Activated CD8-positive, alpha-beta T cell treated with anti-CD3 and anti-CD28 coated beads for 36 hours (primary cell): ENCODE measurements at regions not wholly inside any gene's neighbourhood (a gene's known extent, or its start where the extent isn't known, plus 50 kb on each side); places are given as distances from the start of the nearest gene placed in this dataset.

ENCODE experiments used
- ATAC-seq: fragments of 200-7000 bp; cut with Tn5 transposase; one replicate; pipeline ENCODE4 v1.10.0; 2021; ENCODE audit warnings: mild to moderate bottlenecking, moderate library complexity
- CTCF ChIA-PET: fragments of 350-600 bp; sonication (Branson Sonifier 250); formaldehyde crosslinking; loops from one replicate; lab custom pipeline; 2021; ENCODE audit warnings: antibody characterized with exemption; lab: Charles Lee
- POLR2A ChIA-PET: fragments of 350-600 bp; sonication (Branson Sonifier 250); formaldehyde crosslinking; loops from one replicate; lab custom pipeline; 2021; ENCODE audit warnings: antibody characterized with exemption; lab: Charles Lee
- DNase-seq: peaks from one replicate; pipeline ENCODE4 v3.0.0-alpha.2; 2020
- H3K27ac Mint-ChIP-seq: one replicate; pipeline ENCODE4 v1.8.0; 2021; ENCODE audit warnings: mild to moderate bottlenecking, mixed read lengths
- H3K27me3 Mint-ChIP-seq: one replicate; pipeline ENCODE4 v1.8.0; 2021; ENCODE audit warnings: mixed read lengths
- H3K36me3 Mint-ChIP-seq: one replicate; pipeline ENCODE4 v1.8.0; 2021; ENCODE audit warnings: low read depth, mixed read lengths
- H3K4me1 Mint-ChIP-seq: one replicate; pipeline ENCODE4 v1.8.0; 2021; ENCODE audit warnings: low read depth, mixed read lengths
- H3K4me3 Mint-ChIP-seq: one replicate; pipeline ENCODE4 v1.8.0; 2021; ENCODE audit warnings: mild to moderate bottlenecking, moderate library complexity, mixed read lengths
- H3K9me3 Mint-ChIP-seq: one replicate; pipeline ENCODE4 v1.8.0; 2021; ENCODE audit warnings: mixed read lengths
- CTCF ChIP-seq: fragments of 200-600 bp; IDR thresholded peaks from one replicate; pipeline ENCODE4 v1.8.0; 2022; ENCODE audit warnings: antibody characterized with exemption, mild to moderate bottlenecking
- intact Hi-C: fragments of 100-400 bp; cut with micrococcal nuclease; formaldehyde crosslinking; loops from one replicate; pipeline ENCODE4 v1.10.0; 2022

- Mint-ChIP-seq H3K4me3 (no peak overlapping the region), H3K36me3 (no peaks in the 10 kb centered on the region), H3K27me3 (no peaks in the 10 kb centered on the region), H3K9me3 (peaks cover 3% of the 10 kb centered on the region), H3K4me1 (no peaks in the 10 kb centered on the region), H3K27ac (no peak overlapping the region)
- ATAC-seq (no peak), DNase-seq (no peak)
- no peak for TF ChIP-seq CTCF
- ChIA-PET CTCF (no interaction called here), POLR2A (no interaction called here)
- intact Hi-C loops: no loop called here
Observed at GRCh38 chr11:23555085-23555484, 694.8 kb upstream of the CCDC179 start.

GRCh38 chr11:23556163-23556750 lies 696.0 kb upstream of the CCDC179 start:
- H3K36me3 Mint-ChIP-seq: no peaks in the 10 kb centered on the region

GRCh38 chr11:23563591-23563990 lies 703.3 kb upstream of the CCDC179 start:
- no peak overlapping the region for H3K27ac Mint-ChIP-seq
- intact Hi-C loops: no loop called here
- no peak for DNase-seq
- no peaks in the 10 kb centered on the region for H3K36me3 Mint-ChIP-seq
- no peaks in the 10 kb centered on the region for H3K4me1 Mint-ChIP-seq
- POLR2A ChIA-PET: no interaction called here
- CTCF ChIA-PET: no interaction called here
- ATAC-seq: no peak
- no peak overlapping the region for H3K4me3 Mint-ChIP-seq
- TF ChIP-seq CTCF: no peak
- H3K9me3 Mint-ChIP-seq: peaks cover 2% of the 10 kb centered on the region
- H3K27me3 Mint-ChIP-seq: no peaks in the 10 kb centered on the region

More at GRCh38 chr11:23556163-23556750, 696.0 kb upstream of the CCDC179 start:
- no peaks in the 10 kb centered on the region for H3K4me1 Mint-ChIP-seq
- intact Hi-C loops: no loop called here
- H3K4me3 Mint-ChIP-seq: no peak overlapping the region
- CTCF ChIA-PET: interaction anchor here (1.0 kb wide), 1 partner anchor 16 kb away, joined by 4 read pairs; no protein-coding TSS in a partner anchor
- no peaks in the 10 kb centered on the region for H3K9me3 Mint-ChIP-seq
- no peaks in the 10 kb centered on the region for H3K27me3 Mint-ChIP-seq
- TF ChIP-seq CTCF: no peak
- ATAC-seq (no peak), DNase-seq (no peak)
- no peak overlapping the region for H3K27ac Mint-ChIP-seq
- POLR2A ChIA-PET: no interaction called here

GRCh38 chr11:23564370-23564769 lies 704.1 kb upstream of the CCDC179 start:
- POLR2A ChIA-PET: no interaction called here

GRCh38 chr11:23569134-23569533 lies 708.9 kb upstream of the CCDC179 start:
- ChIA-PET CTCF (no interaction called here), POLR2A (no interaction called here)
- no peak for TF ChIP-seq CTCF
- DNase-seq (no peak), ATAC-seq (no peak)
- H3K4me1 Mint-ChIP-seq: no peaks in the 10 kb centered on the region
- peaks cover 3% of the 10 kb centered on the region for H3K9me3 Mint-ChIP-seq
- no peak overlapping the region for H3K27ac Mint-ChIP-seq
- H3K4me3 Mint-ChIP-seq: no peak overlapping the region
- intact Hi-C loops: no loop called here
- H3K36me3 Mint-ChIP-seq: no peaks in the 10 kb centered on the region
- no peaks in the 10 kb centered on the region for H3K27me3 Mint-ChIP-seq

More at GRCh38 chr11:23564370-23564769, 704.1 kb upstream of the CCDC179 start:
- H3K4me3 Mint-ChIP-seq: no peak overlapping the region
- CTCF ChIA-PET: no interaction called here
- no peak for DNase-seq
- peaks cover 2% of the 10 kb centered on the region for H3K9me3 Mint-ChIP-seq
- no peak for TF ChIP-seq CTCF
- no peaks in the 10 kb centered on the region for H3K27me3 Mint-ChIP-seq
- no peaks in the 10 kb centered on the region for H3K36me3 Mint-ChIP-seq
- no peak for ATAC-seq
- H3K4me1 Mint-ChIP-seq: no peaks in the 10 kb centered on the region
- no peak overlapping the region for H3K27ac Mint-ChIP-seq
- intact Hi-C loops: no loop called here
